H1 (cell line): ENCODE measurements at regions not wholly inside any gene's neighbourhood (a gene's known extent, or its start where the extent isn't known, plus 50 kb on each side); places are given as distances from the start of the nearest gene placed in this dataset.

Experiments used
- CTCF ChIA-PET: fragments of 300-600 bp; sonication (Branson Sonifier 250); formaldehyde crosslinking; loops from one replicate; lab custom pipeline; 2021; ENCODE audit not compliant: partially characterized antibody; lab: Charles Lee
- POLR2A ChIA-PET: fragments of 300-600 bp; sonication (Branson Sonifier 250); formaldehyde crosslinking; loops from one replicate; lab custom pipeline; 2021; ENCODE audit warnings: inconsistent platforms; ENCODE audit not compliant: partially characterized antibody; lab: Charles Lee
- DNase-seq, 2 experiments: peaks; one replicate each; pipeline versions ENCODE4 v3.0.0 to v3.0.0-alpha.2; 2010 to 2022; ENCODE audit warnings: low spot score in 2 of 2, low read depth in 1 of 2, mixed read lengths in 1 of 2
- FAIRE-seq: peaks from 2 replicates; lab custom pipeline; 2011; peaks lifted over from hg19 to GRCh38; lab: Jason Lieb, UNC
- H2AFZ ChIP-seq: 2 replicates; pipeline ENCODE4 v1.8.1; 2012; ENCODE audit warnings: low read length, inconsistent platforms
- H2AK5ac ChIP-seq: 2 replicates; pipeline ENCODE4 v1.6.1; 2013; ENCODE audit warnings: low read depth, low read length
- H2BK120ac ChIP-seq: replicated peaks from 2 replicates; pipeline ENCODE3; 2013; ENCODE audit warnings: low read depth, low read length, inconsistent platforms
- H2BK12ac ChIP-seq: 2 replicates; pipeline ENCODE4 v1.6.1; 2013; ENCODE audit warnings: low read depth, low read length
- H2BK15ac ChIP-seq: 2 replicates; pipeline ENCODE4 v1.6.1; 2013; ENCODE audit warnings: low read length
- H2BK20ac ChIP-seq: 2 replicates; pipeline ENCODE4 v1.6.1; 2013; ENCODE audit warnings: low read length
- H2BK5ac ChIP-seq: 2 replicates; pipeline ENCODE4 v1.6.1; 2013; ENCODE audit warnings: low read depth, low read length
- H3K14ac ChIP-seq: 2 replicates; pipeline ENCODE4 v1.6.1; 2013; ENCODE audit warnings: inconsistent platforms; ENCODE audit not compliant: insufficient read length
- H3K18ac ChIP-seq: 2 replicates; pipeline ENCODE4 v1.6.1; 2013; ENCODE audit warnings: low read length; ENCODE audit errors: extremely low read depth
- H3K23ac ChIP-seq: 2 replicates; pipeline ENCODE4 v1.6.1; 2013; ENCODE audit warnings: inconsistent platforms; ENCODE audit not compliant: insufficient read length
- H3K23me2 ChIP-seq: 2 replicates; pipeline ENCODE4 v1.6.1; 2013; ENCODE audit warnings: low read depth, low read length
- H3K27ac ChIP-seq: 2 replicates; pipeline ENCODE4 v1.6.1; 2011; ENCODE audit warnings: low read depth, low read length, inconsistent platforms
- H3K27me3 ChIP-seq, 4 experiments: replicated peaks in 1 of 4; 1 replicate in 1 of 4; 2 replicates in 3 of 4; pipeline versions ENCODE4 v1.6.1 to v1.8.1; 2011 to 2013; ENCODE audit warnings: low read length in 3 of 4, mild to moderate bottlenecking in 3 of 4, inconsistent platforms in 2 of 4, mixed read lengths in 2 of 4, moderate library complexity in 1 of 4; ENCODE audit not compliant: control insufficient read depth in 3 of 4, insufficient read depth in 3 of 4; ENCODE audit errors: extremely low read depth in 1 of 4
- H3K36me3 ChIP-seq, 4 experiments: 2 replicates each; pipeline versions ENCODE4 v1.6.1 to v1.8.1; 2011 to 2013; ENCODE audit warnings: mild to moderate bottlenecking in 4 of 4, low read length in 3 of 4, moderate library complexity in 2 of 4, control low read depth in 1 of 4, inconsistent platforms in 1 of 4; ENCODE audit not compliant: insufficient read depth in 4 of 4, control insufficient read depth in 2 of 4
- H3K4ac ChIP-seq: replicated peaks from 2 replicates; pipeline ENCODE3; 2013; ENCODE audit warnings: low read length, low read depth, mixed read lengths, inconsistent platforms; ENCODE audit not compliant: insufficient read length
- H3K4me1 ChIP-seq, 4 experiments: replicated peaks in 1 of 4; 1 replicate in 1 of 4; 2 replicates in 3 of 4; pipeline versions ENCODE4 v1.6.1 to v1.8.1; 2011 to 2013; ENCODE audit warnings: low read length in 3 of 4, inconsistent platforms in 2 of 4, mixed read lengths in 1 of 4; ENCODE audit not compliant: insufficient read depth in 4 of 4, control insufficient read depth in 3 of 4
- H3K4me2 ChIP-seq, 2 experiments: 2 replicates each; pipeline versions ENCODE4 v1.6.1 to v1.8.1; 2011 to 2013; ENCODE audit warnings: low read depth in 2 of 2, low read length in 2 of 2, control low read depth in 1 of 2, inconsistent platforms in 1 of 2, mild to moderate bottlenecking in 1 of 2; ENCODE audit not compliant: insufficient read depth in 1 of 2
- H3K4me3 ChIP-seq, 4 experiments: fragments of 200-600, 300-600 bp in 1 of 4; sonication (generic), shearing (Covaris generic), sonication (Bioruptor Twin) in 1 of 4; 2 replicates each; pipeline versions ENCODE4 v1.5.1 to v1.8.1; 2011 to 2016; ENCODE audit warnings: low read length in 4 of 4, low read depth in 3 of 4, control low read depth in 2 of 4, inconsistent platforms in 2 of 4, mild to moderate bottlenecking in 2 of 4, mixed read lengths in 1 of 4, moderate library complexity in 1 of 4; ENCODE audit not compliant: insufficient read depth in 2 of 4; ENCODE audit errors: extremely low read depth in 1 of 4
- H3K56ac ChIP-seq: replicated peaks from 2 replicates; pipeline ENCODE3; 2013; ENCODE audit warnings: low read depth, mild to moderate bottlenecking, mixed read lengths, low read length, inconsistent platforms; ENCODE audit not compliant: insufficient read length
- H3K79me1 ChIP-seq: 2 replicates; pipeline ENCODE4 v1.6.1; 2013; ENCODE audit warnings: low read depth, low read length, control low read depth
- H3K79me2 ChIP-seq, 2 experiments: 2 replicates each; pipeline versions ENCODE4 v1.6.1 to v1.8.1; 2012 to 2013; ENCODE audit warnings: low read length in 2 of 2, mild to moderate bottlenecking in 2 of 2, inconsistent platforms in 1 of 2; ENCODE audit not compliant: insufficient read depth in 2 of 2, control insufficient read depth in 1 of 2
- H3K9ac ChIP-seq, 4 experiments: replicated peaks in 1 of 4; 1 replicate in 1 of 4; 2 replicates in 3 of 4; pipeline versions ENCODE4 v1.6.1 to v1.8.1; 2011 to 2013; ENCODE audit warnings: low read depth in 3 of 4, low read length in 3 of 4, control low read depth in 2 of 4, mild to moderate bottlenecking in 2 of 4, moderate library complexity in 2 of 4, inconsistent platforms in 1 of 4; ENCODE audit errors: extremely low read depth in 1 of 4
- H3K9me3 ChIP-seq, 2 experiments: 2 replicates each; pipeline versions ENCODE4 v1.6.1 to v1.8.1; 2012 to 2013; ENCODE audit warnings: mild to moderate bottlenecking in 2 of 2, moderate library complexity in 2 of 2, control low read depth in 1 of 2, inconsistent platforms in 1 of 2, low read depth in 1 of 2, low read length in 1 of 2, mixed read lengths in 1 of 2; ENCODE audit not compliant: insufficient read depth in 2 of 2
- H4K20me1 ChIP-seq, 2 experiments: replicated peaks in 1 of 2; 2 replicates each; pipeline versions ENCODE3 to v1.8.1; 2011 to 2013; ENCODE audit warnings: inconsistent platforms in 2 of 2, low read length in 2 of 2, mild to moderate bottlenecking in 1 of 2; ENCODE audit not compliant: insufficient read depth in 2 of 2, control insufficient read depth in 1 of 2
- H4K5ac ChIP-seq: 2 replicates; pipeline ENCODE4 v1.6.1; 2013; ENCODE audit warnings: low read length, low read depth, mixed read lengths, inconsistent platforms; ENCODE audit not compliant: insufficient read length
- H4K8ac ChIP-seq: 2 replicates; pipeline ENCODE4 v1.8.0; 2013; ENCODE audit warnings: mild to moderate bottlenecking, moderate library complexity, low read length, inconsistent platforms; ENCODE audit not compliant: insufficient read depth; ENCODE audit errors: extremely low read depth
- H4K91ac ChIP-seq: replicated peaks from 2 replicates; pipeline ENCODE3; 2013; ENCODE audit warnings: low read length, mixed read lengths, inconsistent platforms; ENCODE audit not compliant: insufficient read length
- CREB1 ChIP-seq: IDR thresholded peaks from 2 replicates; pipeline ENCODE4 v1.6.1; 2012; ENCODE audit warnings: inconsistent platforms
- KDM4A ChIP-seq: IDR thresholded peaks from one replicate; pipeline ENCODE4 v1.7.1; 2012; ENCODE audit warnings: low read depth, mild to moderate bottlenecking, moderate library complexity, low read length, inconsistent platforms; ENCODE audit not compliant: severe bottlenecking
- SAP30 ChIP-seq: fragments of 300-600 bp; sonication (generic); IDR thresholded peaks from 2 replicates; pipeline ENCODE4 v1.7.1; 2012; ENCODE audit warnings: low read length, moderate library complexity, mild to moderate bottlenecking, inconsistent platforms; ENCODE audit not compliant: insufficient read depth, insufficient replicate concordance
- WGBS, 2 experiments: shearing (Covaris generic) in 1 of 2; methylation state at CpG; one replicate each; pipeline versions ENCODE4 v1.1.6 to v1.1.7; 2013 to 2015; ENCODE audit warnings: low lambda C conversion rate in 2 of 2, mixed read lengths in 2 of 2, inconsistent platforms in 1 of 2, low coverage in 1 of 2, missing lambda C conversion rate in 1 of 2; ENCODE audit not compliant: insufficient replicate concordance in 2 of 2, insufficient coverage in 1 of 2, insufficient read length in 1 of 2; ENCODE audit errors: extremely low coverage in 1 of 2, missing lambda C conversion rate in 1 of 2; 5-methylcytosine and 5-hydroxymethylcytosine counted together

DNA sequence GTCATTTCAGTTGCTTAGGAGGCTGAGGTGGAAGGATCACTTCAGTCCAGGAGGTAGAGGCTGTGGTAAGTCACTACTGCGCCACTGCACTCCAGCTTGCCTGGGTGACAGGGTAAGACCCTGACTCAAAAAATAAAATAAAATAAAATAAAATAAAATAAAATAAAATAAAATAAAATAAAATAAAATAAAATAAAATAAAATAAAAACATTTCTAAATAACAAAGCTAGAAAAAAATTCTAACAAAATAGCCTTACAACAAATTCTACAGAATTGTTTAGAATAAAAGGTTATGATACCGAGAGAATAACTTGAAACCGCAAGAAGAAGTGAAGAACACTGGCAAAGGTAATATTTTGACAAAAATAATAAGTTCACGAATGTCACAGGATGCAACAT is 794.3 kb downstream of the NR2F2 start:
- H4K5ac ChIP-seq: no peak overlapping the region
- no peaks in the 10 kb centered on the region for H3K27me3 ChIP-seq
- no peak overlapping the region for H4K91ac ChIP-seq
- no peak overlapping the region for H2BK5ac ChIP-seq
- H2BK15ac ChIP-seq: no peak overlapping the region
- H3K79me1 ChIP-seq: no peaks in the 10 kb centered on the region
- H3K9me3 ChIP-seq: no peaks in the 10 kb centered on the region
- WGBS, 2 experiments: 93% methylated on average over 4 of the region's 4 CpGs; no CpG with 5 or more reads in 1 of the 2 experiments
- no peak overlapping the region for H3K14ac ChIP-seq
- no peak overlapping the region for H3K9ac ChIP-seq
- no peak overlapping the region for H2BK20ac ChIP-seq
- no peaks in the 10 kb centered on the region for H3K4me1 ChIP-seq
- H3K23ac ChIP-seq: no peak overlapping the region
- H2BK120ac ChIP-seq: no peak overlapping the region
- H2BK12ac ChIP-seq: no peak overlapping the region
- ChIA-PET POLR2A (no interaction called here), CTCF (no interaction called here)
- no peak overlapping the region for H3K56ac ChIP-seq
- H3K4me3 ChIP-seq: no peak overlapping the region
- H2AFZ ChIP-seq: no peak overlapping the region
- H3K27ac ChIP-seq: no peak overlapping the region
- DNase-seq: no peak
- H4K8ac ChIP-seq: no peak overlapping the region
- H3K4ac ChIP-seq: no peak overlapping the region
- no peak overlapping the region for H3K18ac ChIP-seq
- H3K79me2 ChIP-seq: no peaks in the 10 kb centered on the region
- H3K23me2 ChIP-seq: no peaks in the 10 kb centered on the region
- H4K20me1 ChIP-seq: no peaks in the 10 kb centered on the region
- H2AK5ac ChIP-seq: no peak overlapping the region
- H3K4me2 ChIP-seq: no peak overlapping the region
- FAIRE-seq: no peak
- no peaks in the 10 kb centered on the region for H3K36me3 ChIP-seq
- TF ChIP-seq CREB1 (no peak), SAP30 (no peak), KDM4A (no peak)
